AG08395 (cell line): ENCODE measurements at regions not wholly inside any gene's neighbourhood (a gene's known extent, or its start where the extent isn't known, plus 50 kb on each side); places are given as distances from the start of the nearest gene placed in this dataset.
"Not testable (repeated sequence)": the region's sequence is repeated elsewhere in the genome, so short reads cannot be mapped to it uniquely, and the experiment has no call there.

ENCODE experiments used
- DNase-seq: peaks from one replicate; pipeline ENCODE4 v3.0.0; 2012; ENCODE audit warnings: mixed read lengths, low spot score

DNA sequence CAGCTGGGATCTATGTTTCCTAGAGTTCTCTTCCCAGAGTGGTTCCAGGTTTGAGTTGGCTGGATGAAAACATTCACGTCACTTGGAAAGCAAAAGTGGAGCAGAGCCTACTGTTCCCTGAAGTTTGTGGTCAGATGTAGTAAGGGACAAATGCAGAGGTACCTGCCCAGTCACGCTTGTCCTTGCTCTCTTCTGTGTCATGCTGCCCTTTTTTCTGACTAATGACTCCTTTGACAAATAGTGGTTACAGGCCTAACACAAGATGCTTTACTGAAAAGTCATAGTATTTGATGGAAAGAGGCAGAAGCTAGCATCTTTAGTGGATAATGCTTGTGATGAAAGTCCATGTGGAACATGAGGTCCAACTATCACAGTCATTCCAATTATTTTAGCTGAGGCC, 881.4 kb upstream of the B3GALT2 start:
- no peak for DNase-seq

- DNase-seq = no peak
Observed at GRCh38 chr1:194062962-194063361, 876.5 kb upstream of the B3GALT2 start.

DNA sequence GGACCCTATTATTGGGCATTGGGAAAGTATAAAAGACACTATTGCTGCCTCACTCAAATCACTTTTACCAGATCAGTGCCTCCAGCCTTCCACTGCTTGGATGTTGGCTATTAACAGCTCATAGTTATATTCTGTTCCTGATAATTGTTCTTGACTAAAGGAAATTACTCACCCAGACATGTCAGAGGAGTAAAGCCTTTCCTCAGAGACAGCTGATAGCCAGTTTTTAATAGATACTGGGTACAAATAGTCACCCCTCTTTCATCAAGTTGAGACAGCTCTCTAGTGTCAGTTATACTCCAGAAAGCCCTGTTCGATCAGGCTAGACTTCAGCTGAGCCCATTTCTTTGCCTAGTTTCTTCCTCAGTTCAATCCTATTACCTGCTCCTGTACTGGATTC, 876.1 kb upstream of the B3GALT2 start:
- DNase-seq = no peak

DNA sequence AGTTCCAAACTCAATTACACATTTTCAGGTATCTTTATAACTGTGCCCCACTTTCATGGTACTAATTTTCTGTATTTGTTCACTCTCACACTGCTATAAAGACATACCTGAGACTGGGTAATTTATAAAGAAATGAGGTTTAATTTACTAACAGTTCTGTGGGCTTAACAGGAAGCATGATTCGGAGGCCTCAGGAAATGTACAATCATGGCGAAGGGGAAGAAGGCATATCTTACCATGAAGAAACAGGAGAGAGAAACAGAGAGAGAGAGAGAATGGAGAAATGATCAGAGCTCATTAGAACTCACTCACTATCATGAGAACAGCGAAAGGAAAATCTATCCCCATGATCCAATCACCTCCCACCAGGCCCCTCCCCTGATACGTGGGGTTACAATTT, 874.1 kb upstream of the B3GALT2 start:
- DNase-seq = no peak

DNA sequence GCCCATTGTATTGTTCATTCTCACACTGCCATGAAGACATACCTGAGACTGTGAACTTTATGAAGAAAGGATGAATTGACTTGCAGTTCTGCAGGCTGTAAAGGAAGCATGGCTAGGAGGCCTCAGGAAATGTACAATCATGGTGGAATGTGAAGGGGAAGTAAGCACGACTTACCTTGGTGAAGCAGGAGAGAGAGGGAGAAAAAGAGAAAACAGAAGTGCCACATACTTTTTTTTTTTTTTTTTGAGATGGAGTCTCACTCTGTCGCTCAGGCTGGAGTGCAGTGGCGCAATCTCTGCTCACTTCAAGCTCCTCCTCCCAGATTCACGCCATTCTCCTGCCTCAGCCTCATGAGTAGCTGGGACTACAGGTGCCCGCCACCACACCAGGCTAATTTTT, 871.9 kb upstream of the B3GALT2 start:
- DNase-seq = not testable (repeated sequence)

DNA sequence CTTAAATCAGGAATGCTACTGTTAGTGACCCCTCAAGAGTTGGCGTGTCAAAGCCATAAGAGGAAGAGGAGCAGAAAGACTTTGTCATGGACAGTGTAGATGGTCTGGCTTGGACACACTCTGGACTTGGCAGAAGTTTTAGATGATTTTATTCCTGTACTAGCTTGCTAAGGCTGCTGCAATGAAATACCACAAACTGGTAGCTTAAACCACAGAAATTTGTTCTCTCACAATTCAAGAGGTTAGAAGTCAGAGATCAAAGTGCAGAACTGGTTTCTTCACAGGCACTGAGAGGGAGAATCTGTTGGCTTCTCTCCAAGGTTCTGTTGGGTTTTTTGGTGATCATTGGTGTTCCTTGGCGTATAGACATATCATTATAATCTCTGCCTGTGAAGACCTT, 869.8 kb upstream of the B3GALT2 start:
- DNase-seq = no peak

GRCh38 chr1:194055536-194055935, 869.1 kb upstream of the B3GALT2 start:
- DNase-seq = no peak

DNA sequence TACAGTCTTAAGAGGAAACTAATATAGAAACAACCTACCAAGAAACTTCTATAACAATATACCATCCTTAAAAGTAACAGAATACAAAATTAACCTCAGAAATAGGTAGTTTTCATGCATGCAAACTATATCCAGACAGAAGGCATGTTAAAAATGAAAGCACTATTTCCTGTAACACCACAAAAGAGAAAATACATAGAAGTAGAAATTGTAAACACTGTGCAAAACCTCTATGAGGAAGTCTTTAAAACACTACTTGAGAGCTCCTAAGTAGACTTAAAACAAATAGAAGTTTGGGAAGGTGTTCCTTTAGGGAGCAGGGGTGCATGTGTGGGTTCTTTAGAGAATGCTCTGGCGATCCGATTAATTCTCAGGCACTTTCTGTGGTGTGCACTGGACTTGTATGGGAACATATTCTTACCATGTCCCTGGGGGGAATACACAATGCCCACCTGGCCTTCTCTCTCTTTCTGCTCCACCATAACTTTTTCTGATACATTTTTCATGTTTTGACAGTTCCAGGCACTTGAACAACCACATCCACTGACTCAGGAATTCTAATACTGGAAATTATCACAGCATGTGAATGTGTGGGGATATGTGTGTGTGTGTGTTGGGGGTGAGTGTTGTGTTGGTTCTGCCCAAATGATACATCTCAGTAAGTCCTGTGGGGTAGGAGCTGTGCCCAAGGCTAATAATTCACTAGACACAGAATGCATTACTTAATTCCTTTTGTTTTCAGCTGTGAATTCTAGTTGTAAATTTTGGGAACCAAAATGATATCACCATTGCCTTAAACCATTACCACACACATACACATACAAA, 866.3 kb upstream of the B3GALT2 start:
- DNase-seq = no peak

- no peak for DNase-seq
Observed at GRCh38 chr1:194047921-194048320, 861.5 kb upstream of the B3GALT2 start.

DNA sequence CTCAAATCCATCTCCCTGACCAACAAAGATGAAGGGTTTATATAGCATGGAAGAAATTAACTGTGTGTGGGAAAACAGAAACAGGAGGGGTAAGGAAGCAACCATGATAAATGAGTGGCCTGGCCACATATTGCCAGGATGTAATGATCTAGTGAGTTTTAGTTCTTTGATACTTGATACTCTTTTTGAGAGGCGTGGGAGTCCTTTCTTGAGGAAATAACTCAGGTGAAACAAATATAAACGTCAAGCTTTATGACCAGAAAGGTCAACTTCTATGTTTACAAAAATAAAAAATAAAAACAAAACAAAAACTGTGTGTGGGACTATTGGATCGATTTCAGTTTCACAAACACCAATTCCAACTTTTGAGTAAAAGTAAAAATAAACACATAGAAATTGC, 860.8 kb upstream of the B3GALT2 start:
- no peak for DNase-seq

DNA sequence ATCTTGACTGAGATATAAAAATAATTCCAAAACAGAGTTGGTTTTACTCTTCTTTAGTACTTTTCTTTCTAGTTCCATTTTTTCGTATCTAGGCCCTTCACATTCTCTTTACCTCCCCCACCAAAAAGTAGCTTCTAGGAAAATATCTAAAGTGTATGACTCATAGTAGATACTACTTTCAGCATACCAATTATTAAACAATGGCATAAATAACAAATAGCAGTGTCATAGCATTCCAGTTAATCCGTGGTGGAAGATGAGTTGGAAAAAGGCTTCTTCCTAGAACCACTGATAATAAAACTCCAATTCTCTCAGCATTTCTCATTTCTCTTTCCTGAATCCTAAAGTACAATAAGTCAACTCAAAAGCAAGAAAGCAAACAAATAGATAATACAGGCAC, 859.0 kb upstream of the B3GALT2 start:
- DNase-seq = no peak

GRCh38 chr1:194044892-194045291, 858.5 kb upstream of the B3GALT2 start:
- no peak for DNase-seq

- no peak for DNase-seq
Observed at GRCh38 chr1:194043984-194044755, 857.8 kb upstream of the B3GALT2 start.

GRCh38 chr1:194042736-194043135, 856.3 kb upstream of the B3GALT2 start:
- DNase-seq = no peak

- no peak for DNase-seq
Observed at GRCh38 chr1:194040496-194040895, 854.1 kb upstream of the B3GALT2 start.

DNA sequence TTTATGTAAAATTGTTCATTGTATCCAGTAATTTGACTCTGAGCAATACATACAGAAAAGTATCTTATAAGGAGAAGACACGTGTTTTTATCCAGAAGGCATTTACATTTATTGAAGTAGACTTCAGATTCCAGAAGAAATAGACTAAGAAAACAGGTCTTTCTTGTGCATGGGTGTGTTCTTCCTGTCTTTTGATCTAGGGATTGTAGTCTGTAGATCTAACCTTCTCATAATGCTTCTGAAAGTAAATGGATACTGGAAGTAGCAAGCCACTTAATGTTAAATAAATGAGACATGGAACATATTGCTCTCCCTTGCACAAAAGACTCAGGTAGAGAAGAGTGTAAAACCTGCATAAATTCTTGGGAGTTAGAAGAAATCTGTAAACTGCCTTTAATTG, 853.2 kb upstream of the B3GALT2 start:
- DNase-seq = no peak

DNA sequence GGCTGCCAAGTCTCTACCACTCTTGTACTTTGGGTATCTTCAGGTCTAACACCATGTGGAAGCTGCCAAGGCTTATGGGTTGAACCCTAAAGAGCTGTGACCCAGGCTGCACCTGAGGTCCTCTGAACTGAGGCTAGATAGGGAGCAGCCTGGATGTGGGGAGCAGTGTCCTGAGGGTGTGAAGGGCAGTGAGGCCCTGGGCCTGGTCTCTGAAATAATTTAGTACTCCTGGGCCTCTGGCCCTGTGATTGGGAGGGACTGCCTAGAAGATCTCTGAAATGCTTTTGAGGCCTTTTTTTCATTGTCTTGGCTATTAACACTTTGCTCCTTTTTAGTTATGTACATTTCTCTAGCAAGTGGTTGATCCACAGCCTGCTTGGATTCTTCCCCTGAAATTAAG, 847.2 kb upstream of the B3GALT2 start:
- no peak for DNase-seq

DNA sequence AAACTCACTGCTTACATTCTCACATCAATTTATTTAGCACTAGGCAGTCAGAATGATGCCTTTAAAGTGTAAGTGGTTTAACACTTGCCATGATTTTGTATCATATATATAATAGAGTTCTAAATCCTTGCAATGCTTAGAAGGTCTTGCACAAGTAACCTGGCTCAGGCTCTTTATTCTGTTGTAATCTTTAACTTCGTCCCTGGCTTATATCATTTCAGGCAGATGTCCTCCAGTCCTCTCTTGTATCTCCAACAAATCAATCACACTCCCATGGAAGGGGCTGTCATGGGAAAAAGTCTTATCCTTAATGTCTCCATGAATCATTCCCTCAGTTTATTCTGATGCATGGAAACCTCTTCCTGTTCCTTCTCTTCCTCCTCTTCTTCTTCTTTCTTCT, 841.6 kb upstream of the B3GALT2 start:
- no peak for DNase-seq

GRCh38 chr1:194026422-194026821, 840.0 kb upstream of the B3GALT2 start:
- DNase-seq = no peak

DNA sequence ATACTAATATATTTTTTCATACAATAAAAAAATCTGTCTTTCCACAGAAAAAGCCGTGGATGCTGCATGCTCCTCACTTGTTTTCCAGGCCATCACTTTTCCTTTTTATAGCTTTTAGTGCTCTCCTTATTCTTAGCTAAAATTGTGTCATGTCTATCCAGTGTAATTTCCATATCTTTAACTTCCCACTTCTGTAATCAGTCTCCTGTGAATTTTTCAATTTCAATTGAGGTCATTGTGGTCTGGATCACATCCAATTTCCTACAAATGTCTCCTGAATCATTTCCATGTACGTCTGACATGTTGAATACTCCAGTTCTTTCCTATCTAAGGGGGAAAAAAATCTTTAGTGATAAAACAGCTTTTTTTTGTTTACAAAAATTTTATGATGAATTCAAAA, 838.2 kb upstream of the B3GALT2 start:
- DNase-seq = no peak

DNA sequence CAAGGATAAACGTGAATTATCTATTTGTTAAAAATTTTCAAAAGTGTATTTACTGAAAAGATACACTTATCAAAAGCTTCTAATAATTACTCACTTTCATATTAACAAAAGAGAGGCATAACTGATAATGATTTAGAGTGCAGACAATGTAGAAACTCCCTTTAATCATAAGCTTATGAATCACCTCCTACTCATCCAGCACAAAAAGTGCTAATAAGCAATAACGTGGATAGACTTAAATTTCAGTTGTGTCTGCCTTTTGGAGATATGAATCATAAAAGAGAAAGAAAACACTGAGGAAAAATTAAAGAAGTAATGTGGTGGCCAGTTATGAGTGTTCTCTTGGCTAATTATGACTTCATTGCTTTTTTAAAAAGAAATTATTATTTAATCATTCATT, 827.6 kb upstream of the B3GALT2 start:
- no peak for DNase-seq

GRCh38 chr1:194013561-194013960, 827.1 kb upstream of the B3GALT2 start:
- DNase-seq = no peak

DNA sequence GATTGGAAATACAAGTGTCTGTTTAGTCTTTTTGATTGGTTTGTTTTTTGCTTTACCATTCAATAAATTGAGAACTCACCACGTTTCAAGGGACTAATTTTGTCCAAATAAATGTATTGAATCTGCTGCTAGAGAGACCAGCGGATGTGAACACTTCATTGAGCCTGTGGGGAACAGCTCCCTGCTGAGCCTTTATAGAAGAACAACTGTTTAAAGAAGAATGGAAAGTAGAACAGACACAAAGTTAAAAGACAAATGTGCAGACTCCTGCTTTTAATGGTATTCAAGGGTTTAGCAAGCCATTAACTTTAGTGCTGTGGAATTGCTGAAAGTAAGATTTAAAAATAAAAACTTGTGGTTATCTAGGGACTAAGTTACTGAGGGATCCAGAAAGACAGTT, 817.7 kb upstream of the B3GALT2 start:
- no peak for DNase-seq
